A204.1 (cell line): ENCODE measurements at regions not wholly inside any gene's neighbourhood (a gene's known extent, or its start where the extent isn't known, plus 50 kb on each side); places are given as distances from the start of the nearest gene placed in this dataset.

ENCODE experiments used
- FAIRE-seq: peaks from 2 replicates; lab custom pipeline; 2012; peaks lifted over from hg19 to GRCh38; lab: Jason Lieb, UNC

DNA sequence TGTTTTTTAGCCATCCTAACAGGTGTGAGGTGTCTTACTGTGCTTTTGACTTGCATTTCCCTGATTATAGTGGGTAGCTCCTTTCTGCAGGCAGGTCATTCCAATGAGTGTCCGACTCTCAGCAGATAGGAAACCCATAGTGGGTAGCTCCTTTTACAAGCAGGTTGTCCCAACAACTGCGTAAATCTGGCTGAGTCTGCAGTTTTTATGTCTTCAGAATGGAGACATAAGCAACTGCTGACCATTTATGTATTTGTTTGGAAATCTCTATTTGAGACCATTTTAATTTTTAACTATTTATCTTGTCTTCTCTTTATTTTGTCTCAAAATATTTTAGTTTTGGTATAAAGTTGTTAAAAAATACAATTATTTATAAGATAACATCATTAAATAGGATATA lies 839.4 kb downstream of the SLITRK6 start:
- FAIRE-seq: no peak

DNA sequence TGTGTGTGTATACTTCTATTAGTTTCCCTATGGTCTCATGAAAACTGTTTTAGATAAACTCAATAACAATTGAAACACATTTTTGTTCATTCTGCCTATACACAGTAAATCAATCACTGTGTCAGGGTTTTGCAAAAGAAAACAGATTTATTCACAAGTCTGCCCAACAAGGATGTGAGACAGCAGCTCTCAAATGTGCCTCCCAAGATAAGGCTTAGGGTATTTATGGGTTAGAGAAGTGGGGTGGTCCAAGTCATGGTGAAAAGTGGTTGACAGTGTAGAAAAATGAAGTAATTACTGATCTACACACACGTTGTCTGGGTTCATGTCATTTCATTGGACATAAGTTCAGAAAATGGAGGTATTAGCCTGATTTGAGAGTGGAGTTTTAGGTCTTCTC lies 844.6 kb downstream of the SLITRK6 start:
- no peak for FAIRE-seq

DNA sequence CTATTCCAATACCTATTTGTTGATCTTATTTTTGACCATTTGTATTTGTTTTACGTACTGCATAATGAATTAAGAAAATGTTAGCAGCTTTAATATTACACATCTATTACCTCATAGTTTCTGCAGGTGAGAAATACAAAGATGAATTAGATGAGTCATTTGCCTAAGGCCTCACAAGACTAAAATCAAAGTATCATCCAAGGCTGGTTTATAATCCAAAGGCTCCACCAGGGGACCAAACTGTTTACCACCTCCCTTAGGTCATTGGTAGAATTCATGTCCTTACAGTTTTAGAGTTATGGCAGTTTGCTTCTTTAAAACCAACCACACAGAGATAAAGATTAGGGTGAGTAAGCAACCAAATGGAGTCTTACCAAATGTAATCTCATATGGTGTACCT lies 848.1 kb downstream of the SLITRK6 start:
- FAIRE-seq: no peak

DNA sequence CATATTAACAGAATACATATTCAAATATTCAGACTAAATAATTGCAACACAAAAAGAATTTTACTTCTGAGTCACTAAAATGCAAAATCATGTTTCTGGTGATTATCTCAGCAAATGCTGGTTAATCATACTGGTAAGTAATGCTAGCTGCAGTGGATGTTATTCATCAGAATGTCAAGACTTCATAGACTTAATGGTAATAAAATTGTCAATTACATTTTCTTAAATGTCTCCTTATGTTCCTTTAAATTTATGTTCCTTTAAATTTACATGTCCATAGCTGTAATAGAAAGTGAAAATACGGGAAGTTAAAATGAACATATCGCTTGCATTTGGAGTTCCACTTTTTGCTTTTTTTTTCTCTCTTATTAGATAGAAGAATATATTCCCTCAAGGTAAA lies 853.0 kb downstream of the SLITRK6 start:
- no peak for FAIRE-seq

DNA sequence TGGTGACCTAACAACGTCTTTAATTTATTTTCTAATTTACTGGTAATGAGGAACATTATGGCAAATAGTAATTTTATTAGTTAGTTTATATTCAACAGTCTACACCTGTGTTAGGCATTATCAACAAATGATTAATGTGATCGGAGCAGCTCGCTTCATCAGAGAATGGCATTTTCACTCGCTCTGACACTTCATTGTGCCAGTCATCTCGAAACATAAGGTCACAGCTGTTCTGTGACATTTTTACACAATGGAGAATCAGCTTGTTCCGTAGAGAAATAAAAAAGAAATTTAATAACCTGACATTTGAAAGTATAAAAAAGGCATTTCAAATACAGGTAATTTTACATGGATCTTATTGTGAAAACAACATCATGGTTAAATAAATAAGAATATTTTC lies 858.4 kb downstream of the SLITRK6 start:
- FAIRE-seq: no peak

DNA sequence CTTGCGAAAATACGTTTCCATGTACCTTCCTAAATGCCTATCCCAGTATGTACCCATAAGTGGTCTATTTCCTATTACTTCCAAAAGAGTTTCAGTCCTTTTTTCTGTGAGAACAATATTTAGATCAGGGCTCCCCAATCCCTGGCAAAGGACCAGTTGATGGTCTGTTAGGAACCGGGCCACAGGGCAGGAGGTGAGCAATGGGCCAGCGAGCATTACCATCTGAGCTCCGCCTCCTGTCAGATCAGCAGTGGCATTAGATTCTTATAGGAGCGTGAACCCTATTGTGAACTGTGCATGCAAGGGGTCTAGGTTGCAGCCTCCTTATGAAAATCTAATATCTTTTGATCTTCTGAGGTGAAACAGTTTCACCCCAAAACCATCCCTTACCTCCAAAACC lies 859.1 kb downstream of the SLITRK6 start:
- no peak for FAIRE-seq

DNA sequence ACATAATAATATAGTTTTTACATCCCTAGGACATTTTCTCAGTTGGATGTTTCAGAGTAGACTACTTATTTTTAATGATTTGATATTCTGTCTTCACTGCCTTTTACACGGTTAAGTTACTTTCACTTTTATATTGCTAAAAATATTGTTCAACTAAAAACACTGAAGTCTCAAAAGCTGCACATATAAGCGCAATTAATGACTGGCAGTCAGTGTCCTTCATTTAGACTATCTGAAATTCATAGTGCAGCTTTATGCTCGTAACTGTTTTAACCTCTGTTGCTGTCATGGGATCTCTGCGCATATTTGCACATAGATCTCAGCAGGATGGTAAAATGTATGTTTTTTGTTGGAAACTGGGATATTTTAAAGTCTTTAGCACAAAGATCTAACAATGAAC lies 864.3 kb downstream of the SLITRK6 start:
- FAIRE-seq: no peak

DNA sequence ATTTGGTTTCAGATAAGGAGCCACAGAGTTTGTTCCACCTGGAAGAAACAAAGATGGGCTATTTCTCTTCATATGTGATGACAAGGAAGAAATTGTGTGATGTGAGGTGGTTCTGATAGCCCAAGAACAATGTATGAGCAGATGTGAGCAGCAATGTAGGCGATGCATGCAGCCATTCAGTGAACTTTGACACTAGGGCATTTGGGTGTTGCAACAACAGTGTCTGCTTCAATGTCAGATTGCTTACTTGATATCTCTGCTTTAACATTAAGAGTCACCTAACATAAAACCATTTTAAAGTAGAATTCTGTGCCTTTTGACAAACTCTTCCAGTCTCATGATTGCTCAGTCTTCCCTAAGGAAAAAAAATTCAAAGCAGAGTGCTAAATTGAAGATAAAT lies 865.4 kb downstream of the SLITRK6 start:
- FAIRE-seq: no peak

DNA sequence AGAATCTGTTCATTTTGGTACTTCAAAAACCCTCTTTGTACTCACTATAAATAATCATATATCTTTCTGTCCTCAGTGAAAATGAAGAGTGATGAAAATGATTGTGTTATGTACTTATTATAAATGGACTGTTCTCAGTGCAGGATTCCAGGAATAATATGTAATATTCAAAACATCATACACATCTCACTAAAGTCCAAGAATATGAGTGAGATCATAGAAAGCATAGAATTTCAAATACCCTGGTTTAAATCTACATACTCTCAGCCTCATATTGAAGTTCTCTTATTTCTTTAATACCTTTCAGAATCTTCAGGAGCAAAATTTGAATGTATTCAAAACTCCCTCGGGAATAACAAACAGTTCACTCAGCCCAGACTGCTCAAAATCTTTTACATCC lies 868.0 kb downstream of the SLITRK6 start:
- no peak for FAIRE-seq

DNA sequence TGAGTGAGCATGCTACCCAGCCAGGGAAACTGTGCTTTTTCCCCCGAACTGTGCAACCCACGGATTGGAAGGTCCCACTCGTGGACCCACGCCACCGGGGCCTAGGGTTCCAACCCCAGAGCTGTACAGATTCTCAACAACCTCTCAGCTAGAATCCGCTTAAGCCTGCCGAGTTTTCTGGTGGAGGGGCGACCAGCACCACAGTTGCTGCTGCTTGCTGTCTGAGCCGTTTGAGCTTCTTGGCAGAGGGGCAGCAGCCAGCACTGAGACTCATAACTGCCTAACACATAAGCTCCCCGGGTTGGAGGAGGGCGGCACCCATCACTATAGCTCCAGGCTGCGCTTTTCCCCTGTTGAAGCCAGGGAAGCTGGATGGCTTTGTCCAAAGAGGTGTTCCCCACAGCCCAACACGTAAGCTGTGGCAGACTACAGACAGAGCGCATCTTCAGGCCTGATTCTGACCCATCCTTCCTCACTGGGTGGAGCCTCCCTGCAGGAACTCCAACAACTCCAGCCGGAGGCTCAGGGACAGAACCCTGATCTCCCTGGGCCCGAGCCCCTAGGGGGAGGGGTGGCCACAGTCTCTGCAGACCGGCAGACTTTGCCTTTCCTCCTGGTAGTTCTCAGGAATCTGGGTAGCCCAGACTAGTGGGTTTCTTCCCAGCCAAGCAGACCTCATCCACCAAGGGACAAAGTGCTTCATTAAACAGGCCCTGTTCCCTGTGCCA lies 871.6 kb downstream of the SLITRK6 start:
- no peak for FAIRE-seq

DNA sequence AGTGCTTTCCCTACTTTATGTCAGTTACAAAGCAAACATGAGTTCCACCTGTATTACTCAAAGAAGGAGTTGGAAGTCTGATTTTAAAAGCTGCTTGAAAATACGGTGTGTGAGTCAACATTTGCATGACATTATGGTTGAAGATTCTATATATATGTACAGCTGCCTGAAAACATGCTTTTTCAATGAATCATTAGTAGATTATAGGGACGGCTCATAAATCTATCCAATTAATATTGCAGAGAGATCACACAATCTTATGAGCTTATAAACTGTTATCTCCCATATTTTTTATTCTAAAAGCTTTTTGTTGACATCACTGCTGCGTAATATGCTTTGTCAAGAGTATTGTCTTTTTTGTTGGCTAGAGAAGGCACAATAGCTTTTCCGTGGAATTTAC lies 873.8 kb downstream of the SLITRK6 start:
- FAIRE-seq: no peak

DNA sequence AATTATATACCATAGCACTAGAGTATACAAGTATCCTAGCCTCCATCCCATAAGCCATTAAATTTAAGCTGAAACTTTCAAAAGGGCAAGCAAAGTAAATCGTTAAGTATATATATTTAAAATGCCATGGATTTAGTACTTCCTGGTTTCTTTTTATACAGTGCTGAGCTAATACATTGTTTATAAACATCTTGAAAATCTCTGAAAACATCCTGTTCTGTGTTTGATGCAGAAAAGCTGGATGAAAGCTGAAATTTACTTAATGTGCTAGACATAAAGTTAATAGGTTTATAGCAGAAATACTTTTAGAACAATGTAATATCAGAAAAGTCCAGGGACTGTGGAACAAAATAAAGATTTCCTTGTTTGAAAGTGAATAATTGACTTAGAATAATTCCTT lies 875.4 kb downstream of the SLITRK6 start:
- no peak for FAIRE-seq

DNA sequence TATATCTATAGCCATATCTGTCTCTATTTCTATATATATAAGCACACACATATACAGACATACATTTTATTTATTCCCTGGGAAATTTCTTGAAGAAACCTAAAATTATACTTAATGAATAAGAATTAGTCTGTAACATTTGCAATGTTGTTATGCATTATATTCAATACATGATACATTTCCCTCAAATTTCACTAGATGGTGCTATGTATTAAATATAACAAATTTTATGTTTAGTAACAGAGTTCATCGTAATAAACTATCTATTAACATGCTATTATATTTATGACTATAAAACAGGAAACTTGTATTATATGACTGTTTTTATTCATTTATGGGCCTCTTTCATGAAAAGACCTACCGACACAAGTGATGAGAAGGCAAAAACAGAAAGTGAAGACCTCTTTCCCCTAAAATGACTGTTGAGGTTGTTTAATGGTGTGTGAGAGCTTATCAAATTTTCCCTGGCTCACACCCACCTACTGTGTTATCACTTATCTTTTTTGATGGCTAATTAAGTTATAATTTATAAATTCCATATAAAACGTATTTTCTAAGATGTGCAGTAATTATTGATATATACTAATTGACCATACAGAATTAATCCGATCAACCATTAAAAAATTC lies 881.9 kb downstream of the SLITRK6 start:
- peak; percentile 99 for FAIRE-seq

DNA sequence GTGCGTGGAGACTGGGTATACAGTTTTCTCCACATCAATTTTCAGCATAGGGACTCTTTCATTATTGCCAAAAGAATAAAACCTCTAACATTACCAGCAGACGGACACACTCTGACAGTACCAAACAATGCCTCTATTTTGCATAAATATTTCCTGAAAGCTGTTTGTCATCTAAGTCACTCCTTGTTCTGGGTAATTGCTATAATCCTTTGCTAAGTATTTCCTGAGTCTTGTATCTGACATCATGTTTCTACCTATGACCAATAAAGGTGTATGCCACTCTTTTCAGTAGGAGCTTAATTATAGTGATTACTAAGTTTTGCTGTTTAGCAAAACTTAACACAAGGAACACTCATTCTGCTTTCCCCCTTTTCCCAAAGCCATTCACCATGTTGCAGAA lies 886.5 kb downstream of the SLITRK6 start:
- no peak for FAIRE-seq

DNA sequence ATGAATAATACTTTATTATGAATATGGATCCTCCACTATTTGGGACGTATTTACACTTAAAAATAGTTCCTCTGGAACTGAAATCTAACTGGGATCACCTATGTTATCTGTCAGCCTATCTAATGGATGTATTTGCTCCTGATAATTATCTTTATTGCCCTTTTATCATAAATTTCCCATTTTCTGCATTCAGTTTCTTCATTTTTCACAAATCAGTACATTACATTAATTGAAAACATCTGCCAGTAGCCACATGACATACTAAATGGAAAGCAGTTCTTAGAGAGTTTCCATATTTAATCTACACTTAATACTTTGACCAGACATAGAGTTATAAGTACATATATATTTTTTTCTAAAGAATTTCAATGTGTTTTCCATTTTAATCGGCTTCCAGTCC lies 888.8 kb downstream of the SLITRK6 start:
- FAIRE-seq: no peak

DNA sequence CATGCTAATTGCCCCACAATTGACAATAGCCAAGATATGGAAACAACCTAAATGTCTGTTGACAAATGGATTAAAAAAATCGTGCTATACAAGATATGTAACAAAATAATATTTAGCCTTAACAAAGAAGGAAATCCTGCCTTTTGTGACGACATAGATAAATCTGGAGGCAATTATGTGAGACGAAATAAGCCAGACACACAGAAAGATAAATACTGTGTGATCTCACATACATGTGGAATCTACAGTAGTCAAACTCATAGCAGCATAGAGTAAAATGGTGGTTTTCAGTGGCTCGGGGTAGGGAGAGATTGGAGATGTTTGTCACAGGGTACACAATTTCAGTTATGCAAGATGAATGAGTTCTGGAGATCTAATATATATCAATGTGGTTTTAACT lies 895.8 kb downstream of the SLITRK6 start:
- FAIRE-seq: no peak

DNA sequence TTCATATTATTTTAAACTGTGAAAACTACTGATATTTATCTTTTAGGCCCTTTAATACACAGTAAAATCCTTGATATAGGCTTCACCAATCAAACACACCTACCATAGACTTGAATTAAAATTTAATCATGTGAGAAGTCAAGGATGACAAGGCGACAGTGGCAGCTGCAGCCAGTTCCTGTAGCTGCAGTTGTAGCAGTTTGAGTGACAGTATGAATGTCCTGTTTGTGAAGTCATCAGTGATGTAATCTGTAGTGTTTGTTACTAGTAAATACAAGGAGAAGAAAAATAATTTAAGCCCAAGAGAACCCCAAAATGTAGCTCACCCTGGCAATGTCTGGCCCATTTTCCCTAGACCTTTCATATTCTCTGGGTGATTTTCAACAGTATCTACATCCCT lies 897.0 kb downstream of the SLITRK6 start:
- FAIRE-seq: no peak

DNA sequence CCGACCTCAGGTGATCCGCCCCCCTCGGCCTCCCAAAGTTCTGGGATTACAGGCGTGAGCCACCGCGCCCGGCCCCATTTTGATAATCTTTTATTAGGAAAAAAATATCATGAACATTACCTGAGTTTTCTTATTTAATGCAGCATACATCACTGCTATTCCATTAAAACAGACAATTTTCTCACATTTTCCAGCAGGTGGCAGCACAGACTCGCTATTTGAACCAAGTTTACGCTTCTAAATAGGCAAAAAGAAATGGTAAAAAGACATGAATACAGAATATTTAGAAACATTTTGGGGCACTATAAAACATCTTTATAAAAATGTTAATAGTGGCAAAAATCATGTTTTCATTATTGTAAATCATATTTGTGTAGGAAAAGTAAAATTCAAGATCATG lies 903.1 kb downstream of the SLITRK6 start:
- FAIRE-seq: peak; percentile 97

DNA sequence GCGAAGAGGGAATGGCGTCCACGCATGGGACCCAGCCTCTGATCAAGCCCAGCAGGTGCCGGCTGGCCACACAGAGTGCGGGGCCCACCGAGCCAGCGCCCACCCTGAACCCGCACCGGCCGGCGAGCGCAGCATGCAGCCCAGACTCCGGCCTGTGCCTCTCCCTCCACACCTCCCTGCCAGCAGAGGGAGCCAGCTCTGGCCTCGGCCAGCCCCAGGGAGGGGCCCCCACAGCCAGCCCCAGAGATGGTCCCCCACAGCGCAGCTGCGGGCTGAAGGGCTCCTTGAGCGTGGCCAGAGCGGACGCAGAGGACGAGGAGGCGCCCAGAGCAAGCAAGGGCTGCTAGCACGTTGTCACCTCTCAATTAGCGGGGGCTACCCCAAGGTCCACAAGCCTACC lies 904.5 kb downstream of the SLITRK6 start:
- FAIRE-seq: no peak

DNA sequence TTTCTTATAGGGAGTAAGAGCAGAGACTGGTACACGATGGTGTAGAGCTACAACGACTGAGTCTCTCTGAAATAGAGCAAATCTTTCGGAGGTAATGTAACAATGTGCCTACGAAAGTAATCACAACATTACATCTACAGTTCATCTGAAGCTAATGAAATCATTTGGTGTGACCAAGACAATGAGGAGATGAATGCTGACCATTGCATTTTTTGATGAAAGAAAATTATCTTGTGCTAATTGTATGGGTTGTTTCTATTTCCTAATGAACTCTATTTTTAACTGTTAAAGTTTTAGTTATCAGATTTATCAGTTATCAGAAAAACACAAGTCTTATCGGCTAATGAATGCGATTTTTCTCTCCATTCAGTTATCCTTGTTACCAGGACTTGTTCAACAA lies 913.4 kb downstream of the SLITRK6 start:
- no peak for FAIRE-seq

DNA sequence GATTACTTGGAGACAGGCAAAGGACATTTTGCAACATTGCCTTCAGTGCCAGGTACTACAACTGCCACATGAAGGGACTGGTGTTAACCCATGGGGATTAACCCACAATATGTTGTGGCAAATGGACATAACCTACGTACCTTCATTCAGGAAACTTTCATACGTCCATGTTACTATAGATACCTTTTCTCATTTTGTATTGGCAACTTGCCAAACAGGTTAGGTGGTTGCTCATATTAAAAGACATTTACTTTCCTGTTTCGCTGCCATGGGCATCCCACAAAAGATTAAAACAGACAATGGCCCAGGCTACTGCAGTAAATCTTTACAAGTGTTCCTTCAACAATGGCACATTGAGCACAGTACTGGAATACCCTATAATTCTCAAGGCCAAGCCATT lies 925.3 kb downstream of the SLITRK6 start:
- no peak for FAIRE-seq

DNA sequence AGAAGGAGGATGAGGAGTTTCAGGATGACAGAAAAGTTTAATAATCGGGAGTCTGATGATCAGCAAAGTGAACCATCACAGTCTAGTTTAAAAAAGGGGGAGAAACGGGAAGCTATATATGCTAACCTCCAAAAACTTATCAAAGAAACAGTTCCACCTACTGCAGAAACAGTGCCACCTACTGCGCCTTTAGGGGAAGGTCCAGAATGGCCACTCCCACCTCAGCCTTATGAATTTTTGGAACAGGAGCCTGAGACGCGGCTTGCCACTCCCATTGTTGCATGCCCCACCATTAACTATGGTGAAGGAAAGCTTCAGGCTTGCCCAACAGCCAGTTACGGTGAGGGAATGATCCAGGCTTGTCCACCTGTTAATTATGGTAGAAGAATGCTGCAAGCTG lies 929.0 kb downstream of the SLITRK6 start:
- no peak for FAIRE-seq

DNA sequence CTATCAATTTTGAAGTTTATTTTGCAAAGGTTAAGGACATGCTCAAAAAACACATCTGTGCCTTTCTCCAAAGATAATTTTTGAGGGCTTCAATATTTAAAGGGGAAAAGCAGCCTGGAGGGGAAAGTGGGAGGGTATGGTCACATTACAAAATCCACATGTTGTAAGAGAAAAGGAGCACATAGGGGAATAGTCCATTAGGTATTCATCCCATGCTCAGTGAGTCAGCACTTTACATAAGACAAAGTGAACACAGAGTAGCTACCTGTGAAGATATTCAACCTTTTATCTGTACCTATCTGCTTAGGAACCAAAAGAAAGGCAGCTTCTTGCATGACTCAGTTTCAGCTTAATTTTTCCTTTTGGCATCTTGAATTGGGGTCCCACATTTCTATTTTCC lies 932.0 kb downstream of the SLITRK6 start:
- no peak for FAIRE-seq

DNA sequence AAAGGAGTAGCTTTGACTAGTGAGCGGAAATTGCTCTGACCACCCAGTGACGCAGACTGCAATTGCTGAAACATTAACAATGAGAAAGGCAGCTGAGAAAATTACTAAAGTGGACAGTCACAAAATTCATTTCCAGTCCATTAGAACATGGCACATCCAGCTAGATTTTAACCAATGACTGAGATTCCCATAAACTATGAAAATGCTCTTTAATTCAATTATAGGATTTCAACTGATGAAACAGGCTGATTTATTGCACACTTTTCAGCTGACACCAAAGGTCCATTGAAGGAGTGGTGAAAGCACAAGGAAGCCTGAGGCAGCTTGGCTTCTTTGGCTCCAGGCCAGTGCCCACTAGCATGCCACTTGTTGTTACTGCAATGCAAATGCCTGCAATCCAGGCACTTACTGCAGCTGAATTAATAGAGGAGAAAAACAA lies 933.4 kb downstream of the SLITRK6 start:
- no peak for FAIRE-seq
